Astrocyte (in vitro differentiated cells and primary cell): ENCODE measurements at regions not wholly inside any gene's neighbourhood (a gene's known extent, or its start where the extent isn't known, plus 50 kb on each side); places are given as distances from the start of the nearest gene placed in this dataset.
A peak's percentile ranks its signal among the peaks of the same experiment; 100 is the strongest.

ENCODE experiments used
- DNase-seq: peaks from one replicate; pipeline ENCODE4 v3.0.0-alpha.2; 2010; ENCODE audit warnings: low read depth
- FAIRE-seq: peaks from 2 replicates; lab custom pipeline; 2011; peaks lifted over from hg19 to GRCh38; lab: Jason Lieb, UNC
- H2AFZ ChIP-seq: 2 replicates; pipeline ENCODE4 v1.6.0; 2012; ENCODE audit warnings: low read depth, low read length, inconsistent platforms
- H3K27ac ChIP-seq: 2 replicates; pipeline ENCODE4 v1.5.1; 2011; ENCODE audit warnings: low read depth, low read length, inconsistent platforms
- H3K27me3 ChIP-seq: 2 replicates; pipeline ENCODE4 v1.6.0; 2011; ENCODE audit warnings: low read length, inconsistent platforms; ENCODE audit not compliant: insufficient read depth
- H3K36me3 ChIP-seq: 2 replicates; pipeline ENCODE4 v1.5.1; 2011; ENCODE audit warnings: low read length, inconsistent platforms; ENCODE audit not compliant: insufficient read depth
- H3K4me1 ChIP-seq: 2 replicates; pipeline ENCODE4 v1.5.1; 2011; ENCODE audit warnings: low read length, inconsistent platforms; ENCODE audit not compliant: insufficient read depth
- H3K4me2 ChIP-seq: 2 replicates; pipeline ENCODE4 v1.6.0; 2012; ENCODE audit warnings: low read length, inconsistent platforms
- H3K4me3 ChIP-seq: 2 replicates; pipeline ENCODE4 v1.5.1; 2011; ENCODE audit warnings: low read depth, mild to moderate bottlenecking, low read length, inconsistent platforms; ENCODE audit not compliant: insufficient read depth
- H3K79me2 ChIP-seq: 2 replicates; pipeline ENCODE4 v1.6.0; 2012; ENCODE audit warnings: mild to moderate bottlenecking, low read length, inconsistent platforms; ENCODE audit not compliant: insufficient read depth
- H3K9ac ChIP-seq: 2 replicates; pipeline ENCODE4 v1.6.0; 2012; ENCODE audit warnings: mild to moderate bottlenecking, low read length, inconsistent platforms
- H3K9me3 ChIP-seq: 2 replicates; pipeline ENCODE4 v1.5.1; 2012; ENCODE audit warnings: low read depth, mild to moderate bottlenecking, low read length, inconsistent platforms; ENCODE audit not compliant: insufficient read depth
- H4K20me1 ChIP-seq: 2 replicates; pipeline ENCODE4 v1.6.0; 2012; ENCODE audit warnings: low read length, inconsistent platforms; ENCODE audit not compliant: insufficient read depth
- H3K27ac Mint-ChIP-seq: one replicate; pipeline ENCODE4 v1.8.0; 2021; ENCODE audit warnings: mild to moderate bottlenecking, mixed read lengths; ENCODE audit not compliant: unreplicated experiment
- H3K27me3 Mint-ChIP-seq: one replicate; pipeline ENCODE4 v1.8.0; 2021; ENCODE audit warnings: low read depth, mixed read lengths; ENCODE audit not compliant: unreplicated experiment
- H3K36me3 Mint-ChIP-seq: one replicate; pipeline ENCODE4 v1.8.0; 2021; ENCODE audit warnings: low read depth, mixed read lengths; ENCODE audit not compliant: unreplicated experiment
- H3K4me1 Mint-ChIP-seq: one replicate; pipeline ENCODE4 v1.8.0; 2021; ENCODE audit warnings: low read depth, mixed read lengths; ENCODE audit not compliant: unreplicated experiment
- H3K4me3 Mint-ChIP-seq: one replicate; pipeline ENCODE4 v1.8.0; 2021; ENCODE audit warnings: mild to moderate bottlenecking, moderate library complexity, mixed read lengths; ENCODE audit not compliant: unreplicated experiment
- H3K9me3 Mint-ChIP-seq: one replicate; pipeline ENCODE4 v1.8.0; 2021; ENCODE audit warnings: mild to moderate bottlenecking, mixed read lengths; ENCODE audit not compliant: unreplicated experiment
- EZH2 ChIP-seq: IDR thresholded peaks from 2 replicates; pipeline ENCODE4 v1.6.1; 2012; ENCODE audit warnings: mild to moderate bottlenecking, low read length, inconsistent platforms; ENCODE audit not compliant: insufficient read depth
- TF ChIP-seq, protein P1 (sequence below): IDR thresholded peaks from 2 replicates; pipeline ENCODE4 v1.5.1; 2011; ENCODE audit warnings: low read depth, mild to moderate bottlenecking, inconsistent platforms, low read length, moderate library complexity; ENCODE audit not compliant: insufficient read depth

DNA sequence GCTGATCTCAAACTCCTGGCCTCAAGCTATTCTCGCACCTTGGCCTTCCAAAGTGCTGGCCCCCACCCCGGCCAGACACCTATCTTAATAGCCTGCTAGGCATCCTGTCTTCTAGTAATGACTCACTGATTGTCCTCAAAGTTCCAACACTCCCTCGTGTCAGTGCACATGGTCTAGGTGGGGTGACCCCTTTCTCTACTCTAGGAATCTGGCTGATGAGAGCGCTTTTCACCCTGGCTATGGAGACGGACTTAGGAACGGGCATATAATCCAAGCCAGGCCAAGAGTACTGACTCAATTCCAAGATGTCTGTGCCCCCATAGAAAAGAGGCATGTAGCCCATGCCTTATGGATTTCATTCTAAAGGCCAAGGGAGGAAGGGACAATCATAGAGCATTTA, 67.0 kb downstream of the PRLHR start:
- Histone ChIP-seq H3K27me3 (no peaks in the 10 kb centered on the region), H2AFZ (no peak overlapping the region), H3K27ac (no peak overlapping the region), H3K9ac (no peak overlapping the region), H3K9me3 (no peaks in the 10 kb centered on the region), H3K4me1 (peaks cover 3% of the 10 kb centered on the region), H3K36me3 (no peaks in the 10 kb centered on the region), H4K20me1 (no peaks in the 10 kb centered on the region), H3K79me2 (no peaks in the 10 kb centered on the region), H3K4me2 (no peak overlapping the region), H3K4me3 (no peak overlapping the region)
- Mint-ChIP-seq H3K27ac (no peak overlapping the region), H3K4me1 (no peaks in the 10 kb centered on the region), H3K27me3 (peaks cover 5% of the 10 kb centered on the region), H3K9me3 (no peaks in the 10 kb centered on the region), H3K36me3 (no peaks in the 10 kb centered on the region), H3K4me3 (no peak overlapping the region)
- no peak for FAIRE-seq
- no peak for DNase-seq
- no peak for TF ChIP-seq EZH2
- TF ChIP-seq, protein P1, sequence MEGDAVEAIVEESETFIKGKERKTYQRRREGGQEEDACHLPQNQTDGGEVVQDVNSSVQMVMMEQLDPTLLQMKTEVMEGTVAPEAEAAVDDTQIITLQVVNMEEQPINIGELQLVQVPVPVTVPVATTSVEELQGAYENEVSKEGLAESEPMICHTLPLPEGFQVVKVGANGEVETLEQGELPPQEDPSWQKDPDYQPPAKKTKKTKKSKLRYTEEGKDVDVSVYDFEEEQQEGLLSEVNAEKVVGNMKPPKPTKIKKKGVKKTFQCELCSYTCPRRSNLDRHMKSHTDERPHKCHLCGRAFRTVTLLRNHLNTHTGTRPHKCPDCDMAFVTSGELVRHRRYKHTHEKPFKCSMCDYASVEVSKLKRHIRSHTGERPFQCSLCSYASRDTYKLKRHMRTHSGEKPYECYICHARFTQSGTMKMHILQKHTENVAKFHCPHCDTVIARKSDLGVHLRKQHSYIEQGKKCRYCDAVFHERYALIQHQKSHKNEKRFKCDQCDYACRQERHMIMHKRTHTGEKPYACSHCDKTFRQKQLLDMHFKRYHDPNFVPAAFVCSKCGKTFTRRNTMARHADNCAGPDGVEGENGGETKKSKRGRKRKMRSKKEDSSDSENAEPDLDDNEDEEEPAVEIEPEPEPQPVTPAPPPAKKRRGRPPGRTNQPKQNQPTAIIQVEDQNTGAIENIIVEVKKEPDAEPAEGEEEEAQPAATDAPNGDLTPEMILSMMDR, result no peak

DNA sequence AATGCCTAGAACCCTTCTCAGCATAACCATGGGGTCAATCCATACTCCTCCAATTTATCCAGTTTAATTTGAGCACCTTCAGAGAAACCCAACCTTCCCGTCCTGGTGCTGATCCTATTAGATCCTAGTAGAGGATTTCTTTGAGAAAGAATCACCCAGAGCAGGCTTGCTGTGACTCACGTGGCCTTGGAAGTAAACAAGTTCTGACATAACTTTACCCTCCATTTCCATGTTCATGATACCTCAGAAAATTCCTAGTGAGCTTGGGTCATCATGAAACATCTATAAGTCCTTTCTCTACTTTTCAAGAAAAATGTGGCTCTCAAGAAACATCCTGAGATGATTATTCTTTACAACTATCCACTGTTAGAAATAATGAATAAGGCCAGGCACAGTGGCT, 71.7 kb downstream of the PRLHR start:
- H3K9ac ChIP-seq, result no peak overlapping the region
- H3K4me1 ChIP-seq, result peaks cover 14% of the 10 kb centered on the region
- H3K36me3 Mint-ChIP-seq, result no peaks in the 10 kb centered on the region
- H3K9me3 Mint-ChIP-seq, result no peaks in the 10 kb centered on the region
- no peak overlapping the region for H3K27ac Mint-ChIP-seq
- FAIRE-seq (no peak), DNase-seq (no peak)
- no peaks in the 10 kb centered on the region for H4K20me1 ChIP-seq
- no peaks in the 10 kb centered on the region for H3K79me2 ChIP-seq
- no peak overlapping the region for H3K4me3 ChIP-seq
- no peaks in the 10 kb centered on the region for H3K27me3 ChIP-seq
- no peaks in the 10 kb centered on the region for H3K36me3 ChIP-seq
- no peaks in the 10 kb centered on the region for H3K9me3 ChIP-seq
- no peak overlapping the region for H3K4me2 ChIP-seq
- H2AFZ ChIP-seq, result no peak overlapping the region
- H3K4me3 Mint-ChIP-seq, result no peak overlapping the region
- TF ChIP-seq EZH2, result no peak
- TF ChIP-seq, protein P1, result no peak
- H3K27me3 Mint-ChIP-seq, result peaks cover 2% of the 10 kb centered on the region
- H3K4me1 Mint-ChIP-seq, result peaks cover 6% of the 10 kb centered on the region
- no peak overlapping the region for H3K27ac ChIP-seq

DNA sequence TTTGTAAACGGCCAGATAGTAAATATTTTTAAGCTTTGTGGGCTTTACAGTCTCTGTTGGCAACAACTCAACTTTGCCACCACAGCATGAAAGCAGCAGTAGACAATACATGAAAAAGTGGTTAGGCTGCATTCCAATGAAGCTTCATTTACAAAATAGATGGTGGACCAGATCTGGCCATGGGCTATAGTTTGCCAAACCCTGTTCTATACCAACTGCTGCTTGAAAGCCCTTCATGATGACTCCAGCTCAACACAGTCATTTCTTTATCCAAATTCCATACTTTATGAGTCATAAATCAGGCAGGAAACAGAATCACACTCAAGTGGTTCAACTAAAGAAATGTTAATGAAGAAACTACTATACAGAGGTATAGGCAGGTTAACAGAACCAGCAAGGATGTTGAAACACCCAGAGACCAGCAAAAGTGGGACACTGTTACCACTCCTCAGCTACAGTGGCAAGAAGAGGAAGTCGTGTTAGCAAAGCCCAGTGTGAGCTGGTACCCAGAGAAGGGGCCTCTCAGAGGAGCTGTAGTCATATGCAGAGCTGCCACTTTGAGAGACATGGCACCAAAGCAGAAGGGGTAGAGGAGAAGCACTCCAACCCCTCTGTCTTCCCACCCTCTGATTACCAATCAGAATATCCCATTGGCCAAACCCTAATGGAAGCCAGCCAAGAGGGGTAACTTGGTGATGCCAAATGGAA, 72.5 kb downstream of the PRLHR start:
- no peak overlapping the region for H2AFZ ChIP-seq
- H3K27ac ChIP-seq, result no peak overlapping the region
- no peak overlapping the region for H3K4me2 ChIP-seq
- H3K27me3 Mint-ChIP-seq, result peaks cover 2% of the 10 kb centered on the region
- H3K9me3 Mint-ChIP-seq, result peaks cover 3% of the 10 kb centered on the region
- H3K27ac Mint-ChIP-seq, result no peak overlapping the region
- H3K9me3 ChIP-seq, result no peaks in the 10 kb centered on the region
- no peaks in the 10 kb centered on the region for H3K36me3 Mint-ChIP-seq
- no peak overlapping the region for H3K4me3 ChIP-seq
- peaks cover 6% of the 10 kb centered on the region for H3K4me1 Mint-ChIP-seq
- no peak overlapping the region for H3K4me3 Mint-ChIP-seq
- no peaks in the 10 kb centered on the region for H4K20me1 ChIP-seq
- H3K27me3 ChIP-seq, result no peaks in the 10 kb centered on the region
- TF ChIP-seq, protein P1, result no peak
- no peak for TF ChIP-seq EZH2
- DNase-seq (peak; percentile 60), FAIRE-seq (peak; percentile 67)
- no peaks in the 10 kb centered on the region for H3K36me3 ChIP-seq
- peaks cover 14% of the 10 kb centered on the region for H3K4me1 ChIP-seq
- no peaks in the 10 kb centered on the region for H3K79me2 ChIP-seq
- H3K9ac ChIP-seq, result no peak overlapping the region
